ENCODE measurements at regions not wholly inside any gene's neighbourhood (a gene's known extent, or its start where the extent isn't known, plus 50 kb on each side); places are given as distances from the start of the nearest gene placed in this dataset.

DNA sequence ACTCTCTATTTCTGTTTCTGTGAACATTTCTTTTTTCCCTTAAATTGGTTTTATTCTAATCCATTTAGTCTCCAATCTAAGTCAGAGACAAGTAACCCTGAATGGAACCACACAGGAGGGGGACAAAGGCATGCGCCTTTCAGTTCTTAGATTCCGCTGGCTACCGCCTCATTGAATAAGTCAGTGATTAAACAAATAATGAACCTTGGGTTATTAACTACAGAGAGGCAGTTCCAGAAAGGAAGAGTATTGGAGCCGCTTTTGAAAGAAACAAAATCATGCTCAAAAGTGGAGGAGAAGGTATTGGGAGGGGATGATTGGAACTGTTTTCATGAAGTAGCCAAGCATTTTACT is 459.8 kb upstream of the DAB1 start:
- no peak overlapping the region for H3K27ac ChIP-seq
- H3K36me3 ChIP-seq (ENCODE audit: control insufficient read depth, insufficient read depth, low read length), result no peaks in the 10 kb centered on the region
- no peak for TF ChIP-seq CTCF (IDR thresholded peaks at IDR 0.05)
- H3K4me1 ChIP-seq, result no peaks in the 10 kb centered on the region
- H3K4me2 ChIP-seq (ENCODE audit: low read length), result no peak overlapping the region
- no peaks in the 10 kb centered on the region for H3K27me3 ChIP-seq (ENCODE audit: control insufficient read depth, insufficient read depth, low read length)
- H3K4me3 ChIP-seq (ENCODE audit: low read depth, low read length), result no peak overlapping the region
- no peaks in the 10 kb centered on the region for H3K79me2 ChIP-seq
- no peak overlapping the region for H2AFZ ChIP-seq
- no peak overlapping the region for H3K9ac ChIP-seq
- no peaks in the 10 kb centered on the region for H3K9me3 ChIP-seq (ENCODE audit: control insufficient read depth, low read length)

DNA sequence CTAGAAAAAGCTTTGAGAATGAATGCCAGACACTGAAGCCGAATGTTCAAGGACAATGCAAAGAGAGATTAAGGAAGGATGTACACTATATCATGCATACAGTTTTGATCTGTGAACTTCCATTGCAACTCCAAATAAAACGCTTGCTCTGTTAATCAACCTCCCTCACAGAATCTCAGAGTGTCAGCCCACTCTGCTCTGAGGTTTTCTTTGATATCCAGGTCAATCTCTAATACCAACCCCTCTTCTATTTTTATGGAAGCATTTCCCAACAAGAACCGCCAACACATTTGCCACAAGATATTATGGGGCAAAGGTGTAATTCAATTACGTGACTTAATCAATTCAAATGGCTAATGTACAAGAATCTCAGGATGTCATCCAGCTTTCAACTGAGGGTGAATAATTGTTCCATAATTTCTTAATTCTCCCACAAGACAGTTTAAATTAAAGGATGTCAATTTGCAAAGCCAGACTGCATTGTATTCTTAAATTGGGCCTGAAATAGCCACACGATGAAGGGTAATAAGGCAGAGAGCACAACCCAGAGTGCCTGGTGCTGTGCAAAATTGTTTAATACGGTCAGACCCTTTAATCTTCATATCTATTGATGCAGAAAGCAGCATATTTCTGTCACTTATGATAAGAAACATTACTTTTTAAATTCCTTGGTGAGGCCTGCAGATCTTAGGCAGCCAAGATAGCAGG is 459.2 kb upstream of the DAB1 start:
- Histone ChIP-seq H3K9ac (no peak overlapping the region), H3K27ac (no peak overlapping the region), H3K4me2 (ENCODE audit: low read length) (no peak overlapping the region), H3K9me3 (ENCODE audit: control insufficient read depth, low read length) (no peaks in the 10 kb centered on the region), H3K4me1 (no peaks in the 10 kb centered on the region), H3K4me3 (ENCODE audit: low read depth, low read length) (no peak overlapping the region), H3K27me3 (ENCODE audit: control insufficient read depth, insufficient read depth, low read length) (no peaks in the 10 kb centered on the region), H3K36me3 (ENCODE audit: control insufficient read depth, insufficient read depth, low read length) (no peaks in the 10 kb centered on the region), H2AFZ (no peak overlapping the region), H3K79me2 (no peaks in the 10 kb centered on the region)
- no peak for TF ChIP-seq CTCF (IDR thresholded peaks at IDR 0.05)

DNA sequence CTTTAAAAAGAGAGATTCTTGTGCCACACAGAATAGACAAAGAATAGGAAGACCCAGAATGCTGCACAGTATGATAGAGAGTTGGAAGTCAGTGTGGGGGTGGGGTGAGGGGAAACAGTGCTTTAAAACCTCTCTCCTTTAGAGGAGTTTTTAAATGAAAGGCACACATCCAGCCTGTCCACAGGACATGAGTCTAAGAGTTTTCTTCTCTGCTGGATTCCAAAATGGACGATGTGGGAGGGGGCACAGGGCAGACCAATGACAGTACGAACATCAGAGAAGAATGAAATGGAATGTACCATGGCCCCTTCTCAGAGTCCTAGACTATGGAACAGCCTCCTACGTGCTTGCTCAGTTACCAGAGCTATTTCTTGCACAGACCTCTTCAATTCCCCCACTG is 458.2 kb upstream of the DAB1 start:
- Histone ChIP-seq H3K36me3 (ENCODE audit: control insufficient read depth, insufficient read depth, low read length) (no peaks in the 10 kb centered on the region), H3K79me2 (no peaks in the 10 kb centered on the region), H3K27ac (no peak overlapping the region), H2AFZ (no peak overlapping the region), H3K4me1 (no peaks in the 10 kb centered on the region), H3K27me3 (ENCODE audit: control insufficient read depth, insufficient read depth, low read length) (no peaks in the 10 kb centered on the region), H3K4me2 (ENCODE audit: low read length) (no peak overlapping the region), H3K9ac (no peak overlapping the region), H3K9me3 (ENCODE audit: control insufficient read depth, low read length) (no peaks in the 10 kb centered on the region), H3K4me3 (ENCODE audit: low read depth, low read length) (no peak overlapping the region)
- TF ChIP-seq CTCF (IDR thresholded peaks at IDR 0.05), result no peak

DNA sequence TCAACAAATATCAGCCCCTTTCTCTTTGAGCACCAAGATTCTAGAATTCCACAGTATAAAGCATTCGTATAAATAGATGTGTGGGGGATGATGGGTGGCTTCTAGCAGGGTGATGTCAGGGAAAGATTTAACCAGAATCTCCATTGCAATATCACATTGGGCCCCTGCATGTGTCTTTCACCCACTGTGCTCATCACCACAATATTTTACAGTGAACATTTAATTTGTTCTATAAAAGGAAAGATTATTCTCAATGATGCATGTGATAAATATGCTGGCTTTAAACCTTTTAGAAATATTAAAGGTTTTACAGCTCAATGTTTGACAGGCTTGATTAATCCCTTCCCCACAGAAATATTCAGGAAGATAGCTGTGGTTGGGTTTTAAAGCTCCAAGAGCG is 457.8 kb upstream of the DAB1 start:
- H3K9me3 ChIP-seq (ENCODE audit: control insufficient read depth, low read length), result no peaks in the 10 kb centered on the region
- no peaks in the 10 kb centered on the region for H3K27me3 ChIP-seq (ENCODE audit: control insufficient read depth, insufficient read depth, low read length)
- H2AFZ ChIP-seq, result no peak overlapping the region
- no peak overlapping the region for H3K4me2 ChIP-seq (ENCODE audit: low read length)
- no peak overlapping the region for H3K9ac ChIP-seq
- TF ChIP-seq CTCF (IDR thresholded peaks at IDR 0.05), result no peak
- H3K27ac ChIP-seq, result no peak overlapping the region
- H3K79me2 ChIP-seq, result no peaks in the 10 kb centered on the region
- H3K36me3 ChIP-seq (ENCODE audit: control insufficient read depth, insufficient read depth, low read length), result no peaks in the 10 kb centered on the region
- no peaks in the 10 kb centered on the region for H3K4me1 ChIP-seq
- no peak overlapping the region for H3K4me3 ChIP-seq (ENCODE audit: low read depth, low read length)

- no peak overlapping the region for H3K4me2 ChIP-seq (ENCODE audit: low read length)
- H3K27me3 ChIP-seq (ENCODE audit: control insufficient read depth, insufficient read depth, low read length), result no peaks in the 10 kb centered on the region
- H3K4me1 ChIP-seq, result no peaks in the 10 kb centered on the region
- H3K79me2 ChIP-seq, result no peaks in the 10 kb centered on the region
- no peak overlapping the region for H3K4me3 ChIP-seq (ENCODE audit: low read depth, low read length)
- no peak overlapping the region for H3K27ac ChIP-seq
- no peak overlapping the region for H3K9ac ChIP-seq
- no peak for TF ChIP-seq CTCF (IDR thresholded peaks at IDR 0.05)
- H3K36me3 ChIP-seq (ENCODE audit: control insufficient read depth, insufficient read depth, low read length), result no peaks in the 10 kb centered on the region
- no peaks in the 10 kb centered on the region for H3K9me3 ChIP-seq (ENCODE audit: control insufficient read depth, low read length)
- H2AFZ ChIP-seq, result no peak overlapping the region
These were observed 455.8 kb upstream of the DAB1 start for GRCh38 chr1:57879700-57880099.

Measured in parathyroid adenoma (tissue), 2 donors.